Liver (tissue), 3 donors: ENCODE measurements at regions not wholly inside any gene's neighbourhood (a gene's known extent, or its start where the extent isn't known, plus 50 kb on each side); places are given as distances from the start of the nearest gene placed in this dataset.

Source experiments
- EGR1 ChIP-seq, 2 donors: IDR thresholded peaks; 2 replicates each; pipeline ENCODE4 v1.6.1; 2016 to 2018; ENCODE audit warnings: antibody characterized with exemption in 2 of 2, low read depth in 2 of 2
- FOXA1 ChIP-seq: IDR thresholded peaks from 2 replicates; pipeline ENCODE4 v1.6.1; 2016; ENCODE audit warnings: antibody characterized with exemption
- HNF4G ChIP-seq: IDR thresholded peaks from 2 replicates; pipeline ENCODE4 v1.6.1; 2016; ENCODE audit warnings: antibody characterized with exemption
- NR2F2 ChIP-seq: IDR thresholded peaks from 2 replicates; pipeline ENCODE4 v1.6.1; 2016; ENCODE audit warnings: antibody characterized with exemption
- RXRA ChIP-seq, 2 donors: IDR thresholded peaks; 2 replicates each; pipeline ENCODE4 v1.6.1; 2017 to 2018; ENCODE audit warnings: antibody characterized with exemption in 2 of 2, mild to moderate bottlenecking in 1 of 2
- SP1 ChIP-seq: IDR thresholded peaks from 2 replicates; pipeline ENCODE4 v1.6.1; 2018; ENCODE audit warnings: antibody characterized with exemption, mild to moderate bottlenecking
- TAF1 ChIP-seq: conservative IDR thresholded peaks from 2 replicates; pipeline ENCODE4 v1.6.1; 2016; ENCODE audit warnings: antibody characterized with exemption, mild to moderate bottlenecking
- YY1 ChIP-seq: IDR thresholded peaks from 2 replicates; pipeline ENCODE4 v1.6.1; 2016; ENCODE audit warnings: antibody characterized with exemption, mild to moderate bottlenecking
- TF ChIP-seq, protein P1 (sequence below): fragments of 150-350 bp; IDR thresholded peaks from 2 replicates; pipeline ENCODE4 v1.5.1; 2017; ENCODE audit warnings: improper control_type of control experiment, low read depth, low read length; ENCODE audit not compliant: missing input control
- TF ChIP-seq, protein P2 (sequence below): IDR thresholded peaks from 2 replicates; pipeline ENCODE4 v1.6.1; 2016; ENCODE audit warnings: antibody characterized with exemption, mild to moderate bottlenecking
- donor health status: healthy.
- donor health status: healthy.

DNA sequence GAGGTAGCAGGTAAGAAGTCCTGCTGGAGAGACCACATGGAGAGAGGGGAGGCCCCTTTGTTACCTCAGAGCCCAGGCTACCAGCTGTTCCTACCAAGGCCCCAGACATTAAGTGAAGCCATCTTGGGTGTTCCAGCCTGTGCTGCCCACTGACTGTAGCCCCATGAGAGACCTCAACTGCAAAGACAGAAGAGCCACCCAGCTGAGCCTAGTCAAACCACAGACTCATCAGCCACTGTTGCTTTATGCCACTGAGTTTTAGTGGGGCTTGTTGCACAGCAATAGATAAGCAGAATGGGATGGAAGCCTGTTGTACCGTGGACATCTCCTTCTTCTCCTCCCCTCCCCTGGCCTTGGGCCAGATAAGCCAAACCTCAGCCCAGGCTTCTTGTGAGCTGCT lies 83.9 kb downstream of the ADRA2C start:
- TF ChIP-seq, protein P1, sequence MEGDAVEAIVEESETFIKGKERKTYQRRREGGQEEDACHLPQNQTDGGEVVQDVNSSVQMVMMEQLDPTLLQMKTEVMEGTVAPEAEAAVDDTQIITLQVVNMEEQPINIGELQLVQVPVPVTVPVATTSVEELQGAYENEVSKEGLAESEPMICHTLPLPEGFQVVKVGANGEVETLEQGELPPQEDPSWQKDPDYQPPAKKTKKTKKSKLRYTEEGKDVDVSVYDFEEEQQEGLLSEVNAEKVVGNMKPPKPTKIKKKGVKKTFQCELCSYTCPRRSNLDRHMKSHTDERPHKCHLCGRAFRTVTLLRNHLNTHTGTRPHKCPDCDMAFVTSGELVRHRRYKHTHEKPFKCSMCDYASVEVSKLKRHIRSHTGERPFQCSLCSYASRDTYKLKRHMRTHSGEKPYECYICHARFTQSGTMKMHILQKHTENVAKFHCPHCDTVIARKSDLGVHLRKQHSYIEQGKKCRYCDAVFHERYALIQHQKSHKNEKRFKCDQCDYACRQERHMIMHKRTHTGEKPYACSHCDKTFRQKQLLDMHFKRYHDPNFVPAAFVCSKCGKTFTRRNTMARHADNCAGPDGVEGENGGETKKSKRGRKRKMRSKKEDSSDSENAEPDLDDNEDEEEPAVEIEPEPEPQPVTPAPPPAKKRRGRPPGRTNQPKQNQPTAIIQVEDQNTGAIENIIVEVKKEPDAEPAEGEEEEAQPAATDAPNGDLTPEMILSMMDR: no peak
- no peak for TF ChIP-seq SP1
- TF ChIP-seq EGR1 (IDR thresholded peaks at IDR 0.05; ENCODE audit: low read depth in 2 of 2): no peak
- no peak for TF ChIP-seq RXRA (IDR thresholded peaks at IDR 0.05)
- TF ChIP-seq, protein P2, sequence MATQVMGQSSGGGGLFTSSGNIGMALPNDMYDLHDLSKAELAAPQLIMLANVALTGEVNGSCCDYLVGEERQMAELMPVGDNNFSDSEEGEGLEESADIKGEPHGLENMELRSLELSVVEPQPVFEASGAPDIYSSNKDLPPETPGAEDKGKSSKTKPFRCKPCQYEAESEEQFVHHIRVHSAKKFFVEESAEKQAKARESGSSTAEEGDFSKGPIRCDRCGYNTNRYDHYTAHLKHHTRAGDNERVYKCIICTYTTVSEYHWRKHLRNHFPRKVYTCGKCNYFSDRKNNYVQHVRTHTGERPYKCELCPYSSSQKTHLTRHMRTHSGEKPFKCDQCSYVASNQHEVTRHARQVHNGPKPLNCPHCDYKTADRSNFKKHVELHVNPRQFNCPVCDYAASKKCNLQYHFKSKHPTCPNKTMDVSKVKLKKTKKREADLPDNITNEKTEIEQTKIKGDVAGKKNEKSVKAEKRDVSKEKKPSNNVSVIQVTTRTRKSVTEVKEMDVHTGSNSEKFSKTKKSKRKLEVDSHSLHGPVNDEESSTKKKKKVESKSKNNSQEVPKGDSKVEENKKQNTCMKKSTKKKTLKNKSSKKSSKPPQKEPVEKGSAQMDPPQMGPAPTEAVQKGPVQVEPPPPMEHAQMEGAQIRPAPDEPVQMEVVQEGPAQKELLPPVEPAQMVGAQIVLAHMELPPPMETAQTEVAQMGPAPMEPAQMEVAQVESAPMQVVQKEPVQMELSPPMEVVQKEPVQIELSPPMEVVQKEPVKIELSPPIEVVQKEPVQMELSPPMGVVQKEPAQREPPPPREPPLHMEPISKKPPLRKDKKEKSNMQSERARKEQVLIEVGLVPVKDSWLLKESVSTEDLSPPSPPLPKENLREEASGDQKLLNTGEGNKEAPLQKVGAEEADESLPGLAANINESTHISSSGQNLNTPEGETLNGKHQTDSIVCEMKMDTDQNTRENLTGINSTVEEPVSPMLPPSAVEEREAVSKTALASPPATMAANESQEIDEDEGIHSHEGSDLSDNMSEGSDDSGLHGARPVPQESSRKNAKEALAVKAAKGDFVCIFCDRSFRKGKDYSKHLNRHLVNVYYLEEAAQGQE: no peak
- TF ChIP-seq YY1: no peak
- no peak for TF ChIP-seq TAF1
- TF ChIP-seq HNF4G: no peak
- TF ChIP-seq NR2F2: no peak
- TF ChIP-seq FOXA1: no peak
